Activated naive CD4-positive, alpha-beta T cell treated with Interleukin-2 at 50 U/mL for 16 hours (primary cell): ENCODE measurements at regions not wholly inside any gene's neighbourhood (a gene's known extent, or its start where the extent isn't known, plus 50 kb on each side); places are given as distances from the start of the nearest gene placed in this dataset.

ENCODE experiments used
- DNase-seq: peaks from one replicate; pipeline ENCODE4 v3.0.0-alpha.2; 2020

GRCh38 chr1:184285401-184286087 lies 101.3 kb upstream of the C1orf21 start:
- no peak for DNase-seq

GRCh38 chr1:184287001-184287400 lies 99.8 kb upstream of the C1orf21 start:
- DNase-seq, result no peak

GRCh38 chr1:184289825-184290550 lies 96.8 kb upstream of the C1orf21 start:
- no peak for DNase-seq

GRCh38 chr1:184291701-184292100 lies 95.1 kb upstream of the C1orf21 start:
- DNase-seq, result no peak

GRCh38 chr1:184292101-184292500 lies 94.7 kb upstream of the C1orf21 start:
- no peak for DNase-seq

GRCh38 chr1:184294101-184294500 lies 92.7 kb upstream of the C1orf21 start:
- no peak for DNase-seq

GRCh38 chr1:184296466-184297243 lies 90.2 kb upstream of the C1orf21 start:
- DNase-seq, result no peak

- DNase-seq, result no peak
Measured at GRCh38 chr1:184297244-184297750, 89.5 kb upstream of the C1orf21 start.

- DNase-seq, result no peak
Measured at GRCh38 chr1:184298440-184299405, 88.1 kb upstream of the C1orf21 start.

- DNase-seq, result no peak
Measured at GRCh38 chr1:184299406-184299790, 87.4 kb upstream of the C1orf21 start.

- no peak for DNase-seq
Measured at GRCh38 chr1:184299796-184300195, 87.0 kb upstream of the C1orf21 start.

GRCh38 chr1:184300446-184300845 lies 86.4 kb upstream of the C1orf21 start:
- DNase-seq, result no peak

GRCh38 chr1:184301227-184301626 lies 85.6 kb upstream of the C1orf21 start:
- DNase-seq, result no peak

- no peak for DNase-seq
Measured at GRCh38 chr1:184302346-184302745, 84.5 kb upstream of the C1orf21 start.

- no peak for DNase-seq
Measured at GRCh38 chr1:184310157-184310819, 76.5 kb upstream of the C1orf21 start.

- DNase-seq, result no peak
Measured at GRCh38 chr1:184311580-184311979, 75.2 kb upstream of the C1orf21 start.

- no peak for DNase-seq
Measured at GRCh38 chr1:184315254-184315653, 71.6 kb upstream of the C1orf21 start.

GRCh38 chr1:184319879-184320278 lies 67.0 kb upstream of the C1orf21 start:
- no peak for DNase-seq

GRCh38 chr1:184322253-184322652 lies 64.6 kb upstream of the C1orf21 start:
- DNase-seq, result no peak

GRCh38 chr1:184324972-184325371 lies 61.9 kb upstream of the C1orf21 start:
- no peak for DNase-seq

- no peak for DNase-seq
Measured at GRCh38 chr1:184326278-184326677, 60.6 kb upstream of the C1orf21 start.
